ENCODE measurements at regions not wholly inside any gene's neighbourhood (a gene's known extent, or its start where the extent isn't known, plus 50 kb on each side); places are given as distances from the start of the nearest gene placed in this dataset.

DNA sequence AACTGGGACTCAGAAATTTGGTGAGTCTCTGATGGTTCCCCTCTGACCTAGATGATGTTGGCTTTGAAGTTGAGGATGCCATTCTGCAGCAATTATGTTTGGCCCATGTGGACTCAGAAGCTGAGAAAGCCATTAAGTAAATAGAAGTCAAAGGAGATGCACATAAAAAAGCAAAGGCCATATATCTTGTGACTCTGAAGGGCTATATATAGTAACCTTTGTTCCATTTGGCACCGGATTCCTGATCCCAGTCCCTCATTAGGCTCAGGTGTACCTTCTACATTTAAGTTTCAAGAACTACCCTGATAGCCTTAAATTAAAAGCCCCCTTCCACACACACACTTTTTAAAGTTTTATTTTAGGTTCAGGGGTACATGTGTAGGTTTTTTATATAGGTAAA lies 50.0 kb upstream of the PDK4 start:
- TF ChIP-seq, protein P1, sequence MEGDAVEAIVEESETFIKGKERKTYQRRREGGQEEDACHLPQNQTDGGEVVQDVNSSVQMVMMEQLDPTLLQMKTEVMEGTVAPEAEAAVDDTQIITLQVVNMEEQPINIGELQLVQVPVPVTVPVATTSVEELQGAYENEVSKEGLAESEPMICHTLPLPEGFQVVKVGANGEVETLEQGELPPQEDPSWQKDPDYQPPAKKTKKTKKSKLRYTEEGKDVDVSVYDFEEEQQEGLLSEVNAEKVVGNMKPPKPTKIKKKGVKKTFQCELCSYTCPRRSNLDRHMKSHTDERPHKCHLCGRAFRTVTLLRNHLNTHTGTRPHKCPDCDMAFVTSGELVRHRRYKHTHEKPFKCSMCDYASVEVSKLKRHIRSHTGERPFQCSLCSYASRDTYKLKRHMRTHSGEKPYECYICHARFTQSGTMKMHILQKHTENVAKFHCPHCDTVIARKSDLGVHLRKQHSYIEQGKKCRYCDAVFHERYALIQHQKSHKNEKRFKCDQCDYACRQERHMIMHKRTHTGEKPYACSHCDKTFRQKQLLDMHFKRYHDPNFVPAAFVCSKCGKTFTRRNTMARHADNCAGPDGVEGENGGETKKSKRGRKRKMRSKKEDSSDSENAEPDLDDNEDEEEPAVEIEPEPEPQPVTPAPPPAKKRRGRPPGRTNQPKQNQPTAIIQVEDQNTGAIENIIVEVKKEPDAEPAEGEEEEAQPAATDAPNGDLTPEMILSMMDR (IDR thresholded peaks at IDR 0.05) = no peak
- TF ChIP-seq ZFX (IDR thresholded peaks at IDR 0.05; ENCODE audit: borderline replicate concordance) = no peak

More for the DNA sequence above, 50.0 kb upstream of the PDK4 start:
- no peak overlapping the region for H3K27ac ChIP-seq
